Endothelial cell of umbilical vein (primary cell): ENCODE measurements at regions not wholly inside any gene's neighbourhood (a gene's known extent, or its start where the extent isn't known, plus 50 kb on each side); places are given as distances from the start of the nearest gene placed in this dataset.

ENCODE experiments used
- CTCF ChIP-seq, 2 donors: IDR thresholded peaks; 1 replicate in 1 of 2; 2 replicates in 1 of 2; pipeline ENCODE4 v1.5.1; 2011; ENCODE audit warnings: low read length in 2 of 2, mild to moderate bottlenecking in 2 of 2, moderate library complexity in 2 of 2, control low read depth in 1 of 2, inconsistent platforms in 1 of 2, low read depth in 1 of 2; ENCODE audit not compliant: insufficient read depth in 1 of 2; ENCODE audit errors: extremely low read depth in 1 of 2
- EZH2 ChIP-seq: IDR thresholded peaks from 2 replicates; pipeline ENCODE4 v1.6.1; 2012; ENCODE audit warnings: borderline replicate concordance, low read depth, mild to moderate bottlenecking, moderate library complexity, low read length, inconsistent platforms; ENCODE audit not compliant: severe bottlenecking
- POLR2A ChIP-seq: IDR thresholded peaks from 2 replicates; pipeline ENCODE4 v1.6.1; 2012; ENCODE audit warnings: low read depth, mild to moderate bottlenecking, control low read depth, low read length

GRCh38 chr3:98982351-98982750 is 80.9 kb upstream of the DCBLD2 start:
- TF ChIP-seq EZH2 (no peak), POLR2A (no peak), CTCF (IDR thresholded peaks at IDR 0.05; ENCODE audit: extremely low read depth in 1 of 2, insufficient read depth in 1 of 2, low read depth in 1 of 2, low read length in 2 of 2) (no peak)
